ENCODE measurements at regions not wholly inside any gene's neighbourhood (a gene's known extent, or its start where the extent isn't known, plus 50 kb on each side); places are given as distances from the start of the nearest gene placed in this dataset.
A peak's percentile ranks its signal among the peaks of the same experiment; 100 is the strongest.

DNA sequence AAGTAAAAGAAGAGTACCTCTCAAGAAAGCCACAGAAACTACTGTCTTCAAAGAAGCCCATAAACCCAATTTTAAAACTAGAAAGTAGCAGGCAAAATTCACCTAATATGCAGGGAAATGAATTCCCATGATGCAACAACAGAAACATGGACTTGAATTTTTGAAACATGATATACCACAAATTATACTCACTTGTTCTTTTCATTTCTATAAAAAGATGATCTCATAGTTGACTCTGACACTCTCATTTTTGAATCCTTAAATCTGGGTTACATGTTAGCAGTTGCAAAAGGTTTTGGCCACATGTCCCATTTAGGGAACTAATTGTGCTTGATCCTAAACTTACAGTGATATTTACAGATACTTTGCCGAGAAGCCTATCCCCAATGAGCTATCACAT, 1130.8 kb downstream of the FAT4 start:
- H3K4me3 Mint-ChIP-seq, result no peak overlapping the region
- no peaks in the 10 kb centered on the region for H3K36me3 Mint-ChIP-seq
- peaks cover 23% of the 10 kb centered on the region for H3K4me1 Mint-ChIP-seq
- no peaks in the 10 kb centered on the region for H3K9me3 Mint-ChIP-seq
- no peaks in the 10 kb centered on the region for H3K27me3 Mint-ChIP-seq (ENCODE audit: low read depth)
- no peak overlapping the region for H3K27ac Mint-ChIP-seq
- DNase-seq (ENCODE audit: low spot score in 2 of 2, unreplicated experiment in 2 of 2), result no peak
- TF ChIP-seq, protein P1, sequence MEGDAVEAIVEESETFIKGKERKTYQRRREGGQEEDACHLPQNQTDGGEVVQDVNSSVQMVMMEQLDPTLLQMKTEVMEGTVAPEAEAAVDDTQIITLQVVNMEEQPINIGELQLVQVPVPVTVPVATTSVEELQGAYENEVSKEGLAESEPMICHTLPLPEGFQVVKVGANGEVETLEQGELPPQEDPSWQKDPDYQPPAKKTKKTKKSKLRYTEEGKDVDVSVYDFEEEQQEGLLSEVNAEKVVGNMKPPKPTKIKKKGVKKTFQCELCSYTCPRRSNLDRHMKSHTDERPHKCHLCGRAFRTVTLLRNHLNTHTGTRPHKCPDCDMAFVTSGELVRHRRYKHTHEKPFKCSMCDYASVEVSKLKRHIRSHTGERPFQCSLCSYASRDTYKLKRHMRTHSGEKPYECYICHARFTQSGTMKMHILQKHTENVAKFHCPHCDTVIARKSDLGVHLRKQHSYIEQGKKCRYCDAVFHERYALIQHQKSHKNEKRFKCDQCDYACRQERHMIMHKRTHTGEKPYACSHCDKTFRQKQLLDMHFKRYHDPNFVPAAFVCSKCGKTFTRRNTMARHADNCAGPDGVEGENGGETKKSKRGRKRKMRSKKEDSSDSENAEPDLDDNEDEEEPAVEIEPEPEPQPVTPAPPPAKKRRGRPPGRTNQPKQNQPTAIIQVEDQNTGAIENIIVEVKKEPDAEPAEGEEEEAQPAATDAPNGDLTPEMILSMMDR (IDR thresholded peaks at IDR 0.05; ENCODE audit: unreplicated experiment), result no peak

- no peaks in the 10 kb centered on the region for H3K27me3 Mint-ChIP-seq (ENCODE audit: low read depth)
- no peak for DNase-seq (ENCODE audit: low spot score in 2 of 2, unreplicated experiment in 2 of 2)
- peaks cover 16% of the 10 kb centered on the region for H3K4me1 Mint-ChIP-seq
- peaks cover 8% of the 10 kb centered on the region for H3K9me3 Mint-ChIP-seq
- no peaks in the 10 kb centered on the region for H3K36me3 Mint-ChIP-seq
- H3K4me3 Mint-ChIP-seq, result no peak overlapping the region
- TF ChIP-seq, protein P1 (IDR thresholded peaks at IDR 0.05; ENCODE audit: unreplicated experiment), result no peak
- H3K27ac Mint-ChIP-seq, result no peak overlapping the region
These were observed 1132.2 kb downstream of the FAT4 start for GRCh38 chr4:126446917-126447316.

- H3K9me3 Mint-ChIP-seq, result peaks cover 15% of the 10 kb centered on the region
- H3K36me3 Mint-ChIP-seq, result no peaks in the 10 kb centered on the region
- H3K27me3 Mint-ChIP-seq (ENCODE audit: low read depth), result no peaks in the 10 kb centered on the region
- peak overlapping the region; percentile 74 for H3K27ac Mint-ChIP-seq
- TF ChIP-seq, protein P1 (IDR thresholded peaks at IDR 0.05; ENCODE audit: unreplicated experiment), result no peak
- H3K4me3 Mint-ChIP-seq, result no peak overlapping the region
- peaks cover 16% of the 10 kb centered on the region for H3K4me1 Mint-ChIP-seq
- DNase-seq (ENCODE audit: low spot score in 2 of 2, unreplicated experiment in 2 of 2), result no peak
These were observed 1133.5 kb downstream of the FAT4 start for GRCh38 chr4:126448086-126448845.

DNA sequence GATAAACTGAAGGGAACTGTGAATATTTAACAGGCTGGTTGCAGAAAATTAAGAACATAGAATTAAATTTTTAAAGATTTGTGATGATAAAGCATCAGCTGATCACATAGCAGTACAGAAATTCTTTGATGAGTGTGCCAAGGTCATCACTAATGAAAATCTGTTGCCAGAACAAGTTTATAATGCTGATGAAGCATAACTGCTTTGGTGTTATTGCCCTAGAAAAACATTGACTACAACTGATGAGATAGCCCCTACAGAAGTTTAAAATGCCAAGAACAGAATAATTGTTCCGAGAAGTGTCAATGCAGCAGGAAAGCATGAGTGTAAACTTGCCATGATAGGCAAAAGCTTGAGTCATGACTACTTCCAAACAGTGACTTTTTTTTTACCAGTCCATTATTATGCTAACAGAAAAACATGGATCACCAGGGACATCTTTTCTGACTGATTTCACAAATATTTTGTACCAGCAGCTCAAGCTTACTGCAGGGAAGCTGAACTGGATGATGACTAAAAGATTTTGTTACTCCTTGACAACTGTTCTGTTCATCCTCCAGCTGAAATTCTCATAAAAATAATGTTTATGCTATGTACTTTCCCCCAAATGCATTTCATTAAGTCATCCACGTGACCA, 1136.6 kb downstream of the FAT4 start:
- Mint-ChIP-seq H3K36me3 (no peaks in the 10 kb centered on the region), H3K27me3 (ENCODE audit: low read depth) (no peaks in the 10 kb centered on the region), H3K27ac (no peak overlapping the region), H3K4me1 (peaks cover 16% of the 10 kb centered on the region), H3K4me3 (no peak overlapping the region), H3K9me3 (peaks cover 15% of the 10 kb centered on the region)
- TF ChIP-seq, protein P1 (IDR thresholded peaks at IDR 0.05; ENCODE audit: unreplicated experiment), result no peak
- DNase-seq (ENCODE audit: low spot score in 2 of 2, unreplicated experiment in 2 of 2), result no peak

DNA sequence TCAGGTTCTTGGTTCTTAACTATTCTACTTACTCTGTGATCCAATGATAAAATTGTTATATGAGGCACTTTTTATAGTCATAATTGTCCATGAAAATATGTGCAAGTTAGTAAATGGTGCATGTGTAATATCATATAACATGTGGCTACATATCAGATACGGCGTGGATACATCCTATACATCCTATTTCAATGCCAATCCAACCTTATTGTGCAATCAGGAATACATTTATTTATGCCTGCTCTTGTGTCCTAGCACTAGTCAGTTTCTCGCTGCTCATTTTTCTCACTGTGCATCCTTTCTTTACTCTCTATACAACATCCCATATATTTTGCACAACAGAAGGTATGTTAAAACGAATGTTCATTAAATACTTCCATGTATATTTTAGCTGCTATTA, 1141.1 kb downstream of the FAT4 start:
- H3K4me3 Mint-ChIP-seq, result no peak overlapping the region
- no peak for DNase-seq (ENCODE audit: low spot score in 2 of 2, unreplicated experiment in 2 of 2)
- no peak overlapping the region for H3K27ac Mint-ChIP-seq
- TF ChIP-seq, protein P1 (IDR thresholded peaks at IDR 0.05; ENCODE audit: unreplicated experiment), result no peak
- no peaks in the 10 kb centered on the region for H3K27me3 Mint-ChIP-seq (ENCODE audit: low read depth)
- H3K36me3 Mint-ChIP-seq, result no peaks in the 10 kb centered on the region
- peaks cover 1% of the 10 kb centered on the region for H3K4me1 Mint-ChIP-seq
- H3K9me3 Mint-ChIP-seq, result peaks cover 13% of the 10 kb centered on the region
